ENCODE measurements at regions not wholly inside any gene's neighbourhood (a gene's known extent, or its start where the extent isn't known, plus 50 kb on each side); places are given as distances from the start of the nearest gene placed in this dataset.

- Histone ChIP-seq H3K4me3 (no peak overlapping the region), H3K27ac (no peak overlapping the region), H3K27me3 (no peaks in the 10 kb centered on the region), H3K4me1 (no peaks in the 10 kb centered on the region), H3K36me3 (no peaks in the 10 kb centered on the region), H3K9me3 (no peaks in the 10 kb centered on the region)
- no peak for DNase-seq (ENCODE audit: low spot score in 2 of 2)
- intact Hi-C loops (cut with DNase I) = no loop called here
- TF ChIP-seq CTCF (IDR thresholded peaks at IDR 0.05) = no peak
These were observed 792.3 kb downstream of the CDH8 start for GRCh38 chr16:61243954-61244353.

- intact Hi-C loops (cut with DNase I) = no loop called here
- Histone ChIP-seq H3K27ac (no peak overlapping the region), H3K9me3 (no peaks in the 10 kb centered on the region), H3K4me3 (no peak overlapping the region), H3K27me3 (no peaks in the 10 kb centered on the region), H3K4me1 (no peaks in the 10 kb centered on the region), H3K36me3 (no peaks in the 10 kb centered on the region)
- TF ChIP-seq CTCF (IDR thresholded peaks at IDR 0.05) = no peak
- DNase-seq (ENCODE audit: low spot score in 2 of 2) = no peak
These were observed 798.3 kb downstream of the CDH8 start for GRCh38 chr16:61237884-61238485.

GRCh38 chr16:61233713-61234112 is 802.5 kb downstream of the CDH8 start:
- H3K4me1 ChIP-seq = no peaks in the 10 kb centered on the region
- H3K27ac ChIP-seq = no peak overlapping the region
- H3K4me3 ChIP-seq = no peak overlapping the region
- no peak for TF ChIP-seq CTCF (IDR thresholded peaks at IDR 0.05)
- H3K9me3 ChIP-seq = no peaks in the 10 kb centered on the region
- H3K27me3 ChIP-seq = no peaks in the 10 kb centered on the region
- intact Hi-C loops (cut with DNase I) = no loop called here
- H3K36me3 ChIP-seq = no peaks in the 10 kb centered on the region
- no peak for DNase-seq (ENCODE audit: low spot score in 2 of 2)

- H3K27ac ChIP-seq = no peak overlapping the region
- H3K4me3 ChIP-seq = no peak overlapping the region
- no peak for TF ChIP-seq CTCF (IDR thresholded peaks at IDR 0.05)
- no peaks in the 10 kb centered on the region for H3K36me3 ChIP-seq
- DNase-seq (ENCODE audit: low spot score in 2 of 2) = no peak
- H3K9me3 ChIP-seq = no peaks in the 10 kb centered on the region
- intact Hi-C loops (cut with DNase I) = no loop called here
- H3K27me3 ChIP-seq = no peaks in the 10 kb centered on the region
- no peaks in the 10 kb centered on the region for H3K4me1 ChIP-seq
These were observed 807.9 kb downstream of the CDH8 start for GRCh38 chr16:61228371-61228770.

- Histone ChIP-seq H3K9me3 (no peaks in the 10 kb centered on the region), H3K27me3 (no peaks in the 10 kb centered on the region), H3K36me3 (no peaks in the 10 kb centered on the region), H3K4me1 (no peaks in the 10 kb centered on the region), H3K27ac (no peak overlapping the region), H3K4me3 (no peak overlapping the region)
- no peak for TF ChIP-seq CTCF (IDR thresholded peaks at IDR 0.05)
- intact Hi-C loops (cut with DNase I) = no loop called here
- no peak for DNase-seq (ENCODE audit: low spot score in 2 of 2)
These were observed 820.6 kb downstream of the CDH8 start for GRCh38 chr16:61215605-61216004.

- no peaks in the 10 kb centered on the region for H3K4me1 ChIP-seq
- no peaks in the 10 kb centered on the region for H3K27me3 ChIP-seq
- no peaks in the 10 kb centered on the region for H3K9me3 ChIP-seq
- no peak overlapping the region for H3K27ac ChIP-seq
- DNase-seq (ENCODE audit: low spot score in 2 of 2) = no peak
- H3K36me3 ChIP-seq = no peaks in the 10 kb centered on the region
- intact Hi-C loops (cut with DNase I) = no loop called here
- no peak overlapping the region for H3K4me3 ChIP-seq
- TF ChIP-seq CTCF (IDR thresholded peaks at IDR 0.05) = no peak
These were observed 821.5 kb downstream of the CDH8 start for GRCh38 chr16:61214780-61215179.
